PC-3 (cell line): ENCODE measurements at regions not wholly inside any gene's neighbourhood (a gene's known extent, or its start where the extent isn't known, plus 50 kb on each side); places are given as distances from the start of the nearest gene placed in this dataset.

ENCODE experiments used
- EZH2 ChIP-seq: fragments of 300-600 bp; sonication (generic); IDR thresholded peaks from one replicate; pipeline ENCODE4 v1.6.1; 2017; ENCODE audit warnings: antibody characterized with exemption, mild to moderate bottlenecking, low read length; ENCODE audit not compliant: unreplicated experiment
- TF ChIP-seq, protein P1 (sequence below): fragments of 300-600 bp; sonication (generic); conservative IDR thresholded peaks from 2 replicates; pipeline ENCODE4 v1.5.1; 2017; ENCODE audit warnings: antibody characterized with exemption, low read depth, mild to moderate bottlenecking, low read length

DNA sequence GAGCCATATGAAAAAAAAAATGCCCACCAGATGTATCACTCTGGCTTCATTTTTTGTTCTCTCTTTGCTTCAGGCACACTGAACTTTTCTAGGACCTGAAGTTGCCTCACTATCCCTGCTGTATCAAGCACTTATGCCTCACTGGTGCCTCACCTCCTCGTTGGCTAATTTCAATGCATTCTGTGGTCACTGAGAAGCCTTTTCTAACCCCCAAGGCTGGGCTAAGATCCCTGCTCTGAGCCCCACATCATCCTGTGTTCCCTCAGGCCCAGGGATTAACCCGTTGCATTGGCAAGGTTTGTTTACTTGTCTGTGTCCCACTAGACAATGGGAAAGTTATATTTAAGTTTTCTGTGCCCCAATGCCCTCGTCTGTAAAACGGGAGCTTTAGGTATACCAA is 362.7 kb downstream of the OSTF1 start:
- TF ChIP-seq, protein P1, sequence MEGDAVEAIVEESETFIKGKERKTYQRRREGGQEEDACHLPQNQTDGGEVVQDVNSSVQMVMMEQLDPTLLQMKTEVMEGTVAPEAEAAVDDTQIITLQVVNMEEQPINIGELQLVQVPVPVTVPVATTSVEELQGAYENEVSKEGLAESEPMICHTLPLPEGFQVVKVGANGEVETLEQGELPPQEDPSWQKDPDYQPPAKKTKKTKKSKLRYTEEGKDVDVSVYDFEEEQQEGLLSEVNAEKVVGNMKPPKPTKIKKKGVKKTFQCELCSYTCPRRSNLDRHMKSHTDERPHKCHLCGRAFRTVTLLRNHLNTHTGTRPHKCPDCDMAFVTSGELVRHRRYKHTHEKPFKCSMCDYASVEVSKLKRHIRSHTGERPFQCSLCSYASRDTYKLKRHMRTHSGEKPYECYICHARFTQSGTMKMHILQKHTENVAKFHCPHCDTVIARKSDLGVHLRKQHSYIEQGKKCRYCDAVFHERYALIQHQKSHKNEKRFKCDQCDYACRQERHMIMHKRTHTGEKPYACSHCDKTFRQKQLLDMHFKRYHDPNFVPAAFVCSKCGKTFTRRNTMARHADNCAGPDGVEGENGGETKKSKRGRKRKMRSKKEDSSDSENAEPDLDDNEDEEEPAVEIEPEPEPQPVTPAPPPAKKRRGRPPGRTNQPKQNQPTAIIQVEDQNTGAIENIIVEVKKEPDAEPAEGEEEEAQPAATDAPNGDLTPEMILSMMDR = no peak
- TF ChIP-seq EZH2 = no peak
